Stimulated activated CD4-positive, alpha-beta T cell treated with anti-CD3 and anti-CD28 coated beads, TNF-alpha, amount 100 ng/mL, for 1 hour (primary cell): ENCODE measurements at regions not wholly inside any gene's neighbourhood (a gene's known extent, or its start where the extent isn't known, plus 50 kb on each side); places are given as distances from the start of the nearest gene placed in this dataset.

ENCODE experiments used
- DNase-seq, 3 donors: peaks; one replicate each; pipeline ENCODE4 v3.0.0-alpha.2; 2020; ENCODE audit warnings: low read depth in 3 of 3, low spot score in 1 of 3

DNA sequence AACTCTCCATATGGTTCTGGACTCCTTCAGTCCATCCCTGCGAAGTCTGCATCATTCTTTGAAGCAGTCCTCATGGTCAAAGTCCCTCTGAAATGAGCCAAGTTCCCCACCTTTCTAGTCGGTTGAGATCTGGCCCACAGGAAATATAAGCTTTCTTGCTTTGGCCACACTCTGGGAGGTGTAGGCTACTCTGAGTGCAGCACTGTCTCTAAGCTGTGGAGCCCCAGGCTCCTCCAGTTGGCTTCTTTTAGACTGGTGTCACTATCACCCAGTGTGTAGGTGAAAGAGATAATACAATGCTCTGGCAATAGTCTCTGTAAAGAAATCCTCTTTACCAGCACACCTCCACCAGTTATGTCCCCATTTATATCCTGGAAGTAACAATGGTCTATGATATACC, 486.5 kb upstream of the KLF12 start:
- no peak for DNase-seq

GRCh38 chr13:74620308-74620707, 486.1 kb upstream of the KLF12 start:
- no peak for DNase-seq

- DNase-seq, result no peak
Measured at GRCh38 chr13:74597526-74597925, 463.3 kb upstream of the KLF12 start.

DNA sequence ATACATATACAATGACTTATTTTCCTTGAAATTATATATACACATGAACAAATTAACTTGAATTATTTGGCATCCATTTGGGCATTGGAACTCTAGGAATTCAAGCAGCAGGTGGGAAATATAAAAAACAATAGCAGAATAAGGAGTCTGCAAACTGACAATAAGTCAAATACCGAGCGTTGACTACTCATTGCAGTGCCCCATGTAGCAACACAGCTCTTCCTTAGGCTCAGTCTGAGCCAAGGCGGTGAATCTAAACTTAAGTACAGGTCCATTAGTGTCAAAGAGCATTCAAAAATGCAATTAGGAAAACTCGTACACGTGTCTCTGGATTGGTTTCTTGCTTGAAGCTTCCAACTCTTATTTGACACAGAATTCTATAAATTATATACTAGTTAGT, 462.5 kb upstream of the KLF12 start:
- DNase-seq, result no peak

DNA sequence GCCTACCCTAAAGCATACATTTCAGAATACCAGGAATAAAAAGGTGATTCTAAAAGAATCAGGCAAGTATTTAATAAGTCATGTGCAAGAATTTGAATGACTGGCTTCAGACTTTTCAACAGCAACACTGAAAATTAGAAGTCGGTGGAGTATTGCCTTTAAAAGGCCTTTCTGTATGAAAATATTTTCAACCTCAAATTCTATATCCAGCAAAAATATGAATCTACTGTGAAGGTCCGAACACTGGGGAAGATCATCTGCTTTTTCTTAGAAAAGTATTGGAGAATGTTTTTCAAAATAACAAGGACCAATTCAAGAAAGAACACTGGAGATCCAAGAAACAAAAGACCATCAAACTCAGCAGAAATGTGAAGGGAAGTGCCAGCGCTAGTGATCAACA, 459.5 kb upstream of the KLF12 start:
- DNase-seq, result no peak

DNA sequence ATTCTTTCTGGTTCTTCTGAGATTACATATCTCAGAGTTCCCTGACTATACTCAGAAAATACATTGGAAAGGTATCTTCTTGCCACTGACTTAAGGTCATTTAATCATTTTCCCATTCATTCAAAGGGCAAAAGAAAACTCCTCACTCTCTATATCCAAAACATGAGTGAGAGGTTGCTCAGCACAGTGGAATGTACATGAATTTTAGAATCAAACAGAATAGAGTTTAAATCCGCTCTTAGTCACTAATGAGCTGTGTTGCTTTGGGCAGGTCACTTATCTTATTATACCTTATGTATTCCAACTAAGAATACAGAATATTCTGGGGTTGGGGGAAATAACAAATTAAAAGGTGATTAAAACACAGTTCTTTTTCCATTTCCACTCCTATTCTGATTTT, 452.6 kb upstream of the KLF12 start:
- no peak for DNase-seq

DNA sequence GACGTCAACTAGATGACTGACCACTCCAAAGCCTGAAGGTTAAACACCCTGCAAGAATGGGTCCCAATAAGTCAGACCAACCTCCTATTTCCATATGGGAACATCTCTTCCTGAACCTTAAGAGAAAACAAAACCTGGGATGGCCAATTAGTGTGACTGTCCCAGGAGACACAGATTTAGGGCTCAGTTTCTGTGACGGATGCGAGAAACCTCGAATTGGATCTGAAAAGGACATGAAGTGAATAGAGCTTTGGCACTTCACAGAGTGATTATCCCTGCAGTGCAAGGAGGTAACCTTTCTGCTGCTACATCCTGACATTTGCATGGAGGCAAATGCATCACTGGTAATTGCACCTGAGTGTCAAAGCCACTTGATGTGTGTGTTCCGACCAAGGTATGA, 442.2 kb upstream of the KLF12 start:
- no peak for DNase-seq

DNA sequence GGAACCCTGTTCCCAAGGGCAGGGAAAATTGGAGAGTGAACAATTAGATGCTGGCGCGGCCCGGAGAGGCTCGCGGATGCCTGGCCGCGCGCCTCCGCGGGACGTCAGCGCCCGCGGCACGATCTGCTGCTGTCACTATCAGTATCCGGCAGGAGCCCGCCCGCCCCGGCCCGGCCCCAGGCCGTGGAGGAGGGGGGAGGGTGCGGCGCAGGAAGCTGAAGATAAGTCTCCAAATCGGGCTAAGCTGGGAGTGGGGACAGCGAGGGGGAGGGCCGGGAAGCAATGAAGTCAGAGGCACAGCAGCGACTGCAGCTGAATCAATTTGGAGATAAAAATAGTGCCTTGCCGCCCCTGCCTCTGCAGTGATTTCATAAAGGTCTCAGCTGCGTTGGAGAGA, 441.5 kb upstream of the KLF12 start:
- DNase-seq, result peak in 1 of 3 donors; percentile 14

DNA sequence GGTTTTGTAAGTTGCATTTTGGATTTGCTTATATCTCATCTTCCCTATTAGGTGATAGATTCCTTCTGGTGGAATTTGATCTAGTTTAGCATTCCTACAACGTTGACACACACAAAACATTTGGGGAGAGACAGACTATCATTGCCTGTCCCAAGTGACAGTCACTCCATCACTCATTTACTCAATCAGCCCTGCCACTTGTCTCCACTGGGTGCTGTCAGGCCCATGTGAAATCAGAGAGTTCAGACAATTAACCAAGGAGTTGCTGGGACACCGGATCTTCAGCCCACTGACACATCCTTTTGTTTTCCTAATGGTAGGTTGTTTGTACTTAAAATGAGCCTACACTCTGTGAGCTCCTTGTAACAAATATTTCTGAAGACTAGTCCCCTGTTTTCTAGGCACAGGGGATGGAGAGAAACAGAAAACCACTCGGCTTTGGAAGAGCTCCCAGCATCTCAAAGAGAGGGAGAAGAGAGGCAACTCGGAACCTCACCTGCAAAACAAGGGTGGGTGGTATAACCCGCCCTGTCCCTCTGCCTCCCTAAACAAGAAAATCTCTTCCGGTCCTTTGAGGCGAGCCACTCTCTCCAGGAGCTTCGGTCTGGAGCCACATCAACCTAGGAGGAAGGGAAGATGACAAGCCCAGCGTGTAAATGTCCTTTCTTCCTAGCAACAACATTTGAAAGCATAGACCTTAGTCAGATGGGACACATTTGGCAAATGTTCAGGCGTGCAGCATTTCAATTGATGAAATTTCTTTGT, 440.9 kb upstream of the KLF12 start:
- no peak for DNase-seq

DNA sequence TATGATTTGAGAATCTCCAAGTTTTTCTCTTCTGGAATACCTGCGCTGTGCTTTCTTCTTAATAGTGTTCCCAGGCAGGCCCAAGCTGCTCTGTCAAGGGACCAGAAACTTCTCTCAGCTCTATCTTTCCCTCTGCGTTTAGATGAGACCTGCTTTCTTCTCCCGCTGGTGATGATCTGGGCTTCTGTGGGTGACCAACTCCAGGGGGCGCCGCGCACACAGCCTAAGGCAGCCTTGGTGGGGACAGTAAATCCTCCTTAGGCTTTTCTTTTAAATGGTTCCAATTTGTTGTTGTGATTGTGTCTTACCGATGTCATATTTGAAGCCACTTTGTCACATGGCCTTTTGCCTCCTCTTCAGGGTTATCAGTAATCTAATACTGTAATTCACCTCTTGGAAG, 439.4 kb upstream of the KLF12 start:
- no peak for DNase-seq

GRCh38 chr13:74571811-74572210, 437.6 kb upstream of the KLF12 start:
- DNase-seq, result no peak

DNA sequence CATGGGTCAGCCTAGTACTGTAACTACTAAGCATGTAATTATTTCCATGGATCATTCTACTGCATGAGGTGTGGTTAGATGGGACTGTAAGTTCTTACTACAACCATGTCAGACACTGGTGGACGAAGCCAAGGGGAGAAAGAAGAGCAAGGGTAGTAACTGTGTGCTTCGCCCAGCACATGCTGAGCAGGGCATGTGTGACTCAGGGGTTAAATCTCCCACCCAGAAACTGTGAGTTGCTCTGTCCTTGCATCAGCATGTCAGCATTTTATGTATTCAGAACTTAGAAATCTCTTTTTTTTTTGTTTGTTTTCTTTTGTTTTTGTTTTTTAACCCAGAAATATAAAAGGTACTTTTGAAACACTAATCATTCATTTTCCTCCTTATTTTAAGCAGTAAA, 436.6 kb upstream of the KLF12 start:
- DNase-seq, result no peak

DNA sequence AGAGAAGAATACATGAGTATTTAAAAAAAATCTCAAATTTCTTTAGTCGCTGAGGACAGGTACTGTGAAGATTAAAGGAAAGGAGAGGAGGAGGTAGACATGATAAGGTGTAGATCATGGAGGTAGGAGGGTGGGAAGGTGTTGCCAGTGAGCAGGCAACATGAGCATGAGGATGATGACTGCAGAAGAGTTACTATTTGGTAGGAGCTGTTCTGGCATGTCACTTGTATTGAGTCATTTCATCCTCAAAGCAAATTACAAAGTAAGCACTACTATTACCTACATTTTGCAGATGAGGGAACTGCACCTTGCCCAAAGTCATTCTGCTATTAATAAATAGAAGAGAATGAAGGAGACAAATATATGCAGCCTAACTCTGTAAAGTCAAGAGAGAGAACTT, 435.8 kb upstream of the KLF12 start:
- DNase-seq, result no peak

GRCh38 chr13:74569251-74569650, 435.0 kb upstream of the KLF12 start:
- no peak for DNase-seq

DNA sequence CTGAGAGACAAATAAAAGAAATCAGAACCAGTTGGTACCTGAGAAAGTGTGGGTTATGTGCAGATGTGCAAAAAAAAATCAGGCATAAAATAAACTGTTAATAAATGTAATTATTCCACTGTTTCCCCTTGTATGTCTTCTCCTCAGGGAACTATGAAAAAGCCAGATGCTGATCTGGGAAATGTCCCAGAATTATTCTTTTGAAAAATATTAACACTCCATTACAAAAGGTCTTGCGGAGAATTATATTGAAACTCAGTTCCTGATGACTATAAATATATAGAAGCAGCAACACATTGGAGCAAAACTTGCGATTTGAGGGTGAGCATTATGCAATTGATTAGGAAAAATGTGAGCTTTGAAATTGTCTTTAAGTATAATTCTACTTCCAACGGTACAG, 433.3 kb upstream of the KLF12 start:
- no peak for DNase-seq

- DNase-seq, result no peak
Measured at GRCh38 chr13:74562381-74562780, 428.2 kb upstream of the KLF12 start.

GRCh38 chr13:74561155-74561554, 427.0 kb upstream of the KLF12 start:
- DNase-seq, result no peak

DNA sequence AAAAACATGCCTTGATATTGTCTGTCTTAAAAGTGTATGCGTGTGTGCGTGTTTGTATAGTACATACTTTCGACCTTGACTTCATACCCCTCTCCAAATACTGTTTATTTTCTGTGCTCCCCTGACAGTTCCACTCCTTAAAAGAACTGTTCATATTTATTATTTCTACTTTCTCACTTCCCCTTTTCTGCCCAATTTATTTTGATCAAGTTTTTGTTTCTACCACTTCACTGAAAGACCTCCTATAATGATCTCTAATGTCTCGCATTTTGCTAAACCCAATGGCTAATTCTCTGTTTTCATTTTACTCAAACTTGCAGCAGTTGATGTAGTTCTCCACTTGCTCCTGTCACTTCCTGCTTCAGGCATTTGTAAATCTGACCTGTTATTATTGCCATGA, 426.1 kb upstream of the KLF12 start:
- no peak for DNase-seq

DNA sequence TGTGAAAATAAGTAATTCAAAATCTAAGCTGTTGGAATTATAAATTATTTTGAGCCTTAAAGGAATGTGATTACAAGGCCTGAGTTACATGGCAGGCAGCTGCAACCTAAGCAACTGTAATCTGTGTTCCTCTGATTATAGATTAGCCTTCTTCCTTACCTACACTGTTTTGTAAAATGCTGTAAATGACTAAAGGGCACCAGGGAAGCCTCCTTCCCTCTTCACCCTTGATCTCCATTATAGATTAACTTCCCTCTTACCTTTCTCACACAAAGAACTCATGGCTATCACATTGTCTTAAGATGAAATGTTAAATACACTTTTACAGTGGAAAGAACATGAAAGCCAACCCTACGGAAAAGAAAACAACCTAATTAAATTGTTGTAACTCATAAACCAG, 423.7 kb upstream of the KLF12 start:
- no peak for DNase-seq

GRCh38 chr13:74555651-74556420, 421.6 kb upstream of the KLF12 start:
- no peak for DNase-seq

- no peak for DNase-seq
Measured at GRCh38 chr13:74555276-74555625, 421.0 kb upstream of the KLF12 start.

DNA sequence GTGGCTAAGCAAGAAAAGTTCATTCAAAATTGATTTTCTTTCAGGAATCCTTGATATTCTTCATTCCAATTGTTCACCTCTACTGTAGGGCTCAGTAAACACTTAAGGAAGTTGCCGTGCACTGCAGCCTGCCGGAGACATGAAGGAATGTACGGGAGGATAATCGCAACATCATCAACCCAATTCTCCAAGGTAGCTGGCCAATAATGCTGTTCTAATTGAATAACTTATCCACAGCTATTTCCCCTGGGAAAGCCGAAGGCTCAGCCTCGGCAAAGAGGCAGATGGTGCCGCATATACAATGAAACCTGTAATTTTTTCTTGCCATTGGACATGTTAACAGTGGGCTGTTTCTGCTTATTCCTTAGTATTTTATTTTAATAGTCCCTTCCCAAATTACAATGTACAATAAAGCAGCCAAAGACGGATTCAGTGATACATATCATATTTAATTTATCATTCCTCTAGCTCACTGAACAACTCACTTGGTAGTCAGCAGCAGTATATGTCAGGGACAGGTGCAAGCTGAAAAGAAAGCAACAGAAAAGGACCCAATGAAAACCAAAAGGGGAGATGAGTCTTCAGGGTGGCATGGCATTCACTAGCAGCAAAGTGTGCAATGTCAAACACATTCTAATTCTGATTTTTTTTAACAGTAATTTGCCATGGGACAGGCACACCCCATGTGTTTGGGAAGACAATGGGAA, 420.5 kb upstream of the KLF12 start:
- no peak for DNase-seq
